ENCODE measurements at regions not wholly inside any gene's neighbourhood (a gene's known extent, or its start where the extent isn't known, plus 50 kb on each side); places are given as distances from the start of the nearest gene placed in this dataset.

GRCh38 chr12:4137015-4137414, 136.5 kb upstream of the CCND2 start:
- no peak for TF ChIP-seq CTCF (IDR thresholded peaks at IDR 0.05)
- Histone ChIP-seq H2AFZ (ENCODE audit: insufficient read depth, low read depth, low read length, poor library complexity, severe bottlenecking) (no peak overlapping the region), H4K20me1 (ENCODE audit: insufficient read depth, low read length) (no peaks in the 10 kb centered on the region), H3K27ac (ENCODE audit: low read depth in 1 of 2, low read length in 2 of 2) (peak overlapping the region; percentile 67 to 81), H3K36me3 (replicated peaks in 1 of 2; ENCODE audit: control insufficient read depth in 1 of 2, insufficient read depth in 2 of 2, low read length in 2 of 2) (no peaks in the 10 kb centered on the region), H3K79me2 (ENCODE audit: insufficient read depth, low read length) (no peaks in the 10 kb centered on the region), H3K9me3 (replicated peaks in 1 of 2; ENCODE audit: control insufficient read depth in 1 of 2, insufficient read depth in 1 of 2, low read length in 2 of 2) (no peaks in the 10 kb centered on the region), H3K4me2 (replicated peaks; ENCODE audit: extremely low read depth, low read length, poor library complexity, severe bottlenecking) (peak overlapping the region; percentile 32), H3K9ac (ENCODE audit: insufficient read depth, low read length, poor library complexity, severe bottlenecking) (no peak overlapping the region), H3K27me3 (ENCODE audit: control insufficient read depth in 2 of 2, insufficient read depth in 2 of 2, low read length in 2 of 2) (no peaks in the 10 kb centered on the region), H3K4me3 (replicated peaks in 1 of 3; ENCODE audit: low read depth in 2 of 3, low read length in 3 of 3) (peak overlapping the region in 1 of 3 experiments; percentile 33), H3K4me1 (ENCODE audit: control insufficient read depth in 1 of 2, insufficient read depth in 2 of 2, low read length in 2 of 2) (peaks cover 53% of the 10 kb centered on the region in 2 donors)
- intact Hi-C loops (cut with micrococcal nuclease): no loop called here
- peak overlapping the region; percentile 39 to 64 for H3K4me3 Mint-ChIP-seq
- peaks cover 0 to 4% (median 0%) of the 10 kb centered on the region in 7 donors for H3K9me3 Mint-ChIP-seq
- DNase-seq: peak; percentile 44 to 76 (median 68)
- no CpG with 5 or more reads among the region's 5 CpGs for whole genome bisulfite sequencing (ENCODE audit: insufficient coverage)
- H3K36me3 Mint-ChIP-seq: peaks cover 0 to 2% of the 10 kb centered on the region in 2 donors
- peak overlapping the region; percentile 87 to 95 (median 94) for H3K27ac Mint-ChIP-seq
- H3K27me3 Mint-ChIP-seq (ENCODE audit: low read depth in 3 of 3): peaks cover 0 to 6% (median 2%) of the 10 kb centered on the region in 3 donors
- H3K4me1 Mint-ChIP-seq: peaks cover 58% of the 10 kb centered on the region

GRCh38 chr12:4135919-4136605, 137.5 kb upstream of the CCND2 start:
- Histone ChIP-seq H3K4me3 (replicated peaks in 1 of 3; ENCODE audit: low read depth in 2 of 3, low read length in 3 of 3) (peak overlapping the region in 1 of 3 experiments; percentile 33), H4K20me1 (ENCODE audit: insufficient read depth, low read length) (no peaks in the 10 kb centered on the region), H3K9me3 (replicated peaks in 1 of 2; ENCODE audit: control insufficient read depth in 1 of 2, insufficient read depth in 1 of 2, low read length in 2 of 2) (no peaks in the 10 kb centered on the region), H3K4me1 (ENCODE audit: control insufficient read depth in 1 of 2, insufficient read depth in 2 of 2, low read length in 2 of 2) (peaks cover 52% of the 10 kb centered on the region in 2 donors), H3K79me2 (ENCODE audit: insufficient read depth, low read length) (no peaks in the 10 kb centered on the region), H3K27ac (ENCODE audit: low read depth in 1 of 2, low read length in 2 of 2) (peak overlapping the region; percentile 67 to 81), H3K27me3 (ENCODE audit: control insufficient read depth in 2 of 2, insufficient read depth in 2 of 2, low read length in 2 of 2) (no peaks in the 10 kb centered on the region), H2AFZ (ENCODE audit: insufficient read depth, low read depth, low read length, poor library complexity, severe bottlenecking) (peak overlapping the region; percentile 2), H3K36me3 (replicated peaks in 1 of 2; ENCODE audit: control insufficient read depth in 1 of 2, insufficient read depth in 2 of 2, low read length in 2 of 2) (no peaks in the 10 kb centered on the region), H3K9ac (ENCODE audit: insufficient read depth, low read length, poor library complexity, severe bottlenecking) (no peak overlapping the region), H3K4me2 (replicated peaks; ENCODE audit: extremely low read depth, low read length, poor library complexity, severe bottlenecking) (peak overlapping the region; percentile 32)
- peaks cover 54% of the 10 kb centered on the region for H3K4me1 Mint-ChIP-seq
- no peak for TF ChIP-seq CTCF (IDR thresholded peaks at IDR 0.05)
- peak overlapping the region in 1 of 2 donors; percentile 32 for H3K4me3 Mint-ChIP-seq
- H3K27ac Mint-ChIP-seq: peak overlapping the region; percentile 87 to 95 (median 94)
- WGBS (ENCODE audit: insufficient coverage): no CpG with 5 or more reads among the region's 12 CpGs
- intact Hi-C loops (cut with micrococcal nuclease): no loop called here
- DNase-seq: peak; percentile 77 to 89 (median 84)
- H3K36me3 Mint-ChIP-seq: peaks cover 0 to 2% of the 10 kb centered on the region in 2 donors
- peaks cover 0 to 6% (median 2%) of the 10 kb centered on the region in 3 donors for H3K27me3 Mint-ChIP-seq (ENCODE audit: low read depth in 3 of 3)
- peaks cover 0 to 4% (median 3%) of the 10 kb centered on the region in 7 donors for H3K9me3 Mint-ChIP-seq
